ENCODE measurements at regions not wholly inside any gene's neighbourhood (a gene's known extent, or its start where the extent isn't known, plus 50 kb on each side); places are given as distances from the start of the nearest gene placed in this dataset.

DNA sequence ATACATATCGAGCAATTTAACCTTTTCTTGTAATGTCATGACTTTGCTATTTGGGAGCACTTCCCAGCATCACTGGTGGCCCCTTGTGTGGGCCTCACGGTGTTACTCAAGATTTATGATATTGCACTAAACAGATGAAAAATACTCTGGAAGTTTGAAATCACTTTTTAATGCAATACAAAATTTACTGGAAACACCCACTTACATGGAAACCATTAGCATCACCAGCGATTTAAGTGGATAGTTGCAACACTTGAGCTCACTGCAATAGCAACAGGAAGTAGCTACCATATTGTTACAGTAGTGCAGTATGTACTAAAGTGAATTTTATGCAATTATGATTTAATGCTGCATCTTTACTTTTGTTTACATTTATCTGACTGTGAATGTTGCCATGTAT, 184.4 kb downstream of the MDFIC start:
- intact Hi-C loops (cut with DNase I), result no loop called here
- DNase-seq, result no peak
- no peak overlapping the region for H3K27ac ChIP-seq
- WGBS, 3 donors, result 91 to 92% (median 91%) methylated on average over 3 of the region's 3 CpGs
- H3K9me3 ChIP-seq, result no peaks in the 10 kb centered on the region
- no peaks in the 10 kb centered on the region for H3K27me3 ChIP-seq
- no peaks in the 10 kb centered on the region for H3K36me3 ChIP-seq
- H3K4me1 ChIP-seq (ENCODE audit: insufficient read depth), result peaks cover 1% of the 10 kb centered on the region
- no peak overlapping the region for H3K4me3 ChIP-seq
- TF ChIP-seq, protein P1, sequence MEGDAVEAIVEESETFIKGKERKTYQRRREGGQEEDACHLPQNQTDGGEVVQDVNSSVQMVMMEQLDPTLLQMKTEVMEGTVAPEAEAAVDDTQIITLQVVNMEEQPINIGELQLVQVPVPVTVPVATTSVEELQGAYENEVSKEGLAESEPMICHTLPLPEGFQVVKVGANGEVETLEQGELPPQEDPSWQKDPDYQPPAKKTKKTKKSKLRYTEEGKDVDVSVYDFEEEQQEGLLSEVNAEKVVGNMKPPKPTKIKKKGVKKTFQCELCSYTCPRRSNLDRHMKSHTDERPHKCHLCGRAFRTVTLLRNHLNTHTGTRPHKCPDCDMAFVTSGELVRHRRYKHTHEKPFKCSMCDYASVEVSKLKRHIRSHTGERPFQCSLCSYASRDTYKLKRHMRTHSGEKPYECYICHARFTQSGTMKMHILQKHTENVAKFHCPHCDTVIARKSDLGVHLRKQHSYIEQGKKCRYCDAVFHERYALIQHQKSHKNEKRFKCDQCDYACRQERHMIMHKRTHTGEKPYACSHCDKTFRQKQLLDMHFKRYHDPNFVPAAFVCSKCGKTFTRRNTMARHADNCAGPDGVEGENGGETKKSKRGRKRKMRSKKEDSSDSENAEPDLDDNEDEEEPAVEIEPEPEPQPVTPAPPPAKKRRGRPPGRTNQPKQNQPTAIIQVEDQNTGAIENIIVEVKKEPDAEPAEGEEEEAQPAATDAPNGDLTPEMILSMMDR (IDR thresholded peaks at IDR 0.05), result no peak
- no peak for TF ChIP-seq EP300 (IDR thresholded peaks at IDR 0.05)
- TF ChIP-seq POLR2A (IDR thresholded peaks at IDR 0.05), result no peak

DNA sequence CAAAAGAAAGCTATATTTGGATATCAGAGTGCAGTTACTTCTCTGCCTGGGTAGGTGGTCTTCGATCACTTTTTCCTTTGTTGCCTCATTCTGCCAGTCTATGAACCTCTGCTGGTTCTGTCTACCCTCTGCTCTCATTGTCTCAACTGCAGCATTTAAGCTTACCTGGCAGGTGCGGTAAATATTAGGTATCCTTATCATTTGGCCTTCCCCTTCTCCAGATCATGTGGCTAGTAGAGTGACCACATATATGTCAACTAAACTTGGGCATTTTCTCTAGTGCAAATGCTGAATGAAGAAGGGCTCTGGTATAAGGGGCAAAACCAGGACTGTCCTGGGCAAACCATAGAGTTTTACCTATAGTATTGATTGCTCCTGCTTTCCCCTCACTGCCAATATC, 180.8 kb downstream of the MDFIC start:
- no peaks in the 10 kb centered on the region for H3K27me3 ChIP-seq
- WGBS, 3 donors, result 93 to 98% (median 97%) methylated on average over 2 of the region's 2 CpGs
- no peak for DNase-seq
- H3K4me3 ChIP-seq, result no peak overlapping the region
- no peak overlapping the region for H3K27ac ChIP-seq
- H3K4me1 ChIP-seq (ENCODE audit: insufficient read depth), result no peaks in the 10 kb centered on the region
- H3K36me3 ChIP-seq, result no peaks in the 10 kb centered on the region
- no peaks in the 10 kb centered on the region for H3K9me3 ChIP-seq
- TF ChIP-seq POLR2A (IDR thresholded peaks at IDR 0.05) (no peak), EP300 (IDR thresholded peaks at IDR 0.05) (no peak)
- TF ChIP-seq, protein P1 (IDR thresholded peaks at IDR 0.05), result no peak
- intact Hi-C loops (cut with DNase I), result no loop called here

DNA sequence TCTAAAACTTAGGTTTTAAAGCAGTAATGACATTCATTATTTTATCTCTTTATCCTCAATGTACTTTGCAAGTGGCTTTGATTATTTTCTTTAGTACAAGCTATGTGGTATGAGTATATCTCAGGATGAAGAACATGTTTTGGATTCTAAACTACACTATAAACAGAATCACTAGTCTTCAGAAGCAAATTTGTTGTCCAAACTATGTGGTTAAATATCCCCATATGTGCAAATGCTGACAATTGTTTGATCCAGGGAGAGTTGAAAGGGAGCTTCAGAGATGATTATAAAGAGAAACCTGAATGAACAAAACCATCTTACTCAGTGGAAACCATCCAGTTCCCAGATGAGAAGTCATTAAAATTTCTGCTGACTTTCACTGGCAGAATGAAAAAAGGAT, 179.3 kb downstream of the MDFIC start:
- Histone ChIP-seq H3K27ac (no peak overlapping the region), H3K4me3 (no peak overlapping the region), H3K27me3 (no peaks in the 10 kb centered on the region), H3K9me3 (no peaks in the 10 kb centered on the region), H3K36me3 (no peaks in the 10 kb centered on the region), H3K4me1 (ENCODE audit: insufficient read depth) (no peaks in the 10 kb centered on the region)
- no peak for DNase-seq
- intact Hi-C loops (cut with DNase I), result no loop called here
- no peak for TF ChIP-seq EP300 (IDR thresholded peaks at IDR 0.05)
- TF ChIP-seq POLR2A (IDR thresholded peaks at IDR 0.05), result no peak
- TF ChIP-seq, protein P1 (IDR thresholded peaks at IDR 0.05), result no peak

- H3K4me1 ChIP-seq (ENCODE audit: insufficient read depth), result no peaks in the 10 kb centered on the region
- intact Hi-C loops (cut with DNase I), result no loop called here
- 4 to 26% (median 7%) methylated on average over 1 of the region's 1 CpG for WGBS, 3 donors
- no peaks in the 10 kb centered on the region for H3K9me3 ChIP-seq
- no peaks in the 10 kb centered on the region for H3K36me3 ChIP-seq
- no peak overlapping the region for H3K4me3 ChIP-seq
- no peaks in the 10 kb centered on the region for H3K27me3 ChIP-seq
- no peak overlapping the region for H3K27ac ChIP-seq
- TF ChIP-seq, protein P1 (IDR thresholded peaks at IDR 0.05), result no peak
- TF ChIP-seq POLR2A (IDR thresholded peaks at IDR 0.05) (no peak), EP300 (IDR thresholded peaks at IDR 0.05) (no peak)
- no peak for DNase-seq
These were observed 178.0 kb downstream of the MDFIC start for GRCh38 chr7:115099906-115100305.

Measured in ovary (tissue), 7 donors.